Right lobe of liver (tissue), 4 donors: ENCODE measurements at regions not wholly inside any gene's neighbourhood (a gene's known extent, or its start where the extent isn't known, plus 50 kb on each side); places are given as distances from the start of the nearest gene placed in this dataset.

ENCODE experiments used
- POLR2A ChIP-seq: fragments of 450-650 bp; IDR thresholded peaks from one replicate; pipeline ENCODE4 v1.6.1; 2017; ENCODE audit warnings: antibody characterized with exemption, mild to moderate bottlenecking
- TF ChIP-seq, protein P1 (sequence below), 4 donors: fragments of 200-600 bp in 3 of 4; fragments of 450-650 bp in 1 of 4; IDR thresholded peaks; one replicate each; pipeline versions ENCODE4 v1.5.1 to v1.8.0; 2016 to 2022; ENCODE audit warnings: antibody characterized with exemption in 4 of 4, mild to moderate bottlenecking in 2 of 4
- donor health status: DM: no; HTN: no; CAD: no.
- donor health status: DM: no; HTN: no; CAD: no.
- donor health status: DM: no; HTN: yes; CAD: no.

DNA sequence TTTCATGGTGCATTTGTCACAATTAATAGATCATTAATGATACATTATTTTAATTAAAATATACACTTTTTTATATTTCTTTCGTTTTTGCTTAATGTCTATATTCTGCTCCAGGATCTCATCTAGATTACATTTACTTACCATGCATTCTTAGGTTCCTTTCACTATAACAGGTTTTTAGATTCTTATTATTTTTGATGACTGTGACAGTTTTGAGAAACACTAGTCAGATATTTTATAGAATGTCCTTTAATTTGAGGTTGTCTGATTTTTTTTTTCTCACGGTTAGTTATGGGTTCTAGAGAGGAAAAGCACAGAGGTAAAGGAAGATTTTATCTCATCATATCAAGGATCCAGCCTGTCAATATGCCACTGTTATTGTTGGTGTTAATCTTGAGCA, 595.8 kb upstream of the BCHE start:
- TF ChIP-seq, protein P1, sequence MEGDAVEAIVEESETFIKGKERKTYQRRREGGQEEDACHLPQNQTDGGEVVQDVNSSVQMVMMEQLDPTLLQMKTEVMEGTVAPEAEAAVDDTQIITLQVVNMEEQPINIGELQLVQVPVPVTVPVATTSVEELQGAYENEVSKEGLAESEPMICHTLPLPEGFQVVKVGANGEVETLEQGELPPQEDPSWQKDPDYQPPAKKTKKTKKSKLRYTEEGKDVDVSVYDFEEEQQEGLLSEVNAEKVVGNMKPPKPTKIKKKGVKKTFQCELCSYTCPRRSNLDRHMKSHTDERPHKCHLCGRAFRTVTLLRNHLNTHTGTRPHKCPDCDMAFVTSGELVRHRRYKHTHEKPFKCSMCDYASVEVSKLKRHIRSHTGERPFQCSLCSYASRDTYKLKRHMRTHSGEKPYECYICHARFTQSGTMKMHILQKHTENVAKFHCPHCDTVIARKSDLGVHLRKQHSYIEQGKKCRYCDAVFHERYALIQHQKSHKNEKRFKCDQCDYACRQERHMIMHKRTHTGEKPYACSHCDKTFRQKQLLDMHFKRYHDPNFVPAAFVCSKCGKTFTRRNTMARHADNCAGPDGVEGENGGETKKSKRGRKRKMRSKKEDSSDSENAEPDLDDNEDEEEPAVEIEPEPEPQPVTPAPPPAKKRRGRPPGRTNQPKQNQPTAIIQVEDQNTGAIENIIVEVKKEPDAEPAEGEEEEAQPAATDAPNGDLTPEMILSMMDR (IDR thresholded peaks at IDR 0.05) = no peak
- TF ChIP-seq POLR2A = no peak
